Prostate gland (tissue), 2 donors: ENCODE measurements at regions not wholly inside any gene's neighbourhood (a gene's known extent, or its start where the extent isn't known, plus 50 kb on each side); places are given as distances from the start of the nearest gene placed in this dataset.

Experiments used
- POLR2A ChIP-seq: fragments of 450-650 bp; IDR thresholded peaks from one replicate; pipeline ENCODE4 v1.6.1; 2016; ENCODE audit warnings: antibody characterized with exemption, mild to moderate bottlenecking
- POLR2AphosphoS5 ChIP-seq: sonication (generic); formaldehyde crosslinking; IDR thresholded peaks from one replicate; pipeline ENCODE4 v1.6.1; 2017; ENCODE audit warnings: antibody characterized with exemption
- TF ChIP-seq, protein P1 (sequence below), 4 experiments: fragments of 200-600 bp in 2 of 4; fragments of 450-650 bp in 2 of 4; sonication (generic) in 2 of 4; IDR thresholded peaks; 1 replicate in 3 of 4; 2 replicates in 1 of 4; pipeline ENCODE4 v1.5.1; 2016 to 2019; ENCODE audit warnings: antibody characterized with exemption in 4 of 4, mild to moderate bottlenecking in 2 of 4, moderate library complexity in 2 of 4

DNA sequence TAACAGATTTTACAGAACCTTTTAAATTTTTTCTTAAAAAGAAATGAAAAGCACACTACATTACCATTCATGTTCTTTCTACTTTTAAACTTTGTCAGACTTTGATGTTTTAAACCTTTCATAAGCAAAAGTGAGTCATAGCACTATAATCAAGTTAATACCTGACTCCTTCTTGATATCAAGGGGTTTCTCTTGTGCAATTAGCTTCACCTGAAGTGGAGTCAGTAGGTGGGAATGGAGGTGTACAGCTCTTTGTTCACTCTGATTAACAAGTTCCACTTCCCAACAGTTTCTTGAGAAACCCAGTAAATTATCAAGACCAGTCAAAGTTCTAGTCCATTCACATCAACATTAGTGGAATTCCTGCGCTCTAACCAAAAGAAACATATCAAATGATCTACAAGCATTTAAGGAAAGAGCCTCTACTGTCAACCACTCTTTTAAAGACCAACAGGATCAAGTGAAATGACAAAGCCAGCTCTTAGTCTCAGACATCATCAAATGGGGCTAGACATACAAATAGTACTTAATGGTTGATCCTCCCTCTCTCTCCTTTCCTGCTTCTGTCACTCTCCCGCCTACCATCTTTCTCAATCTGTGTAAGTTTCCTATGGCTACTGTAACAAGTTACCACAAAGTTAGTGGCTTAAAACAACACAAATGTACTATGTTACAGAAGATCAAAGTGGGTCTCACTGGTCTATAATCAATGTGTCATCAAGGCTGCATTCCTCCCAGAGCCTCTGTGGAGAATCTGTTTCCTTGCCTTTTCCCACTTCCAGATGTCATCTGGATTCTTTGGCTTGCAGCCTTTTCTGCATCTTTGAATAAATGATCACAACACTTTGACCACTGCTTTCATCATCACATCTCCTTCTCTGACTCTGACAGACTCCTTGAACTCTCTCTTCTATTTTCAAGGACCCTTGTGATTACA lies 68.0 kb downstream of the HINT1 start:
- TF ChIP-seq POLR2A (no peak), POLR2AphosphoS5 (no peak)
- TF ChIP-seq, protein P1, sequence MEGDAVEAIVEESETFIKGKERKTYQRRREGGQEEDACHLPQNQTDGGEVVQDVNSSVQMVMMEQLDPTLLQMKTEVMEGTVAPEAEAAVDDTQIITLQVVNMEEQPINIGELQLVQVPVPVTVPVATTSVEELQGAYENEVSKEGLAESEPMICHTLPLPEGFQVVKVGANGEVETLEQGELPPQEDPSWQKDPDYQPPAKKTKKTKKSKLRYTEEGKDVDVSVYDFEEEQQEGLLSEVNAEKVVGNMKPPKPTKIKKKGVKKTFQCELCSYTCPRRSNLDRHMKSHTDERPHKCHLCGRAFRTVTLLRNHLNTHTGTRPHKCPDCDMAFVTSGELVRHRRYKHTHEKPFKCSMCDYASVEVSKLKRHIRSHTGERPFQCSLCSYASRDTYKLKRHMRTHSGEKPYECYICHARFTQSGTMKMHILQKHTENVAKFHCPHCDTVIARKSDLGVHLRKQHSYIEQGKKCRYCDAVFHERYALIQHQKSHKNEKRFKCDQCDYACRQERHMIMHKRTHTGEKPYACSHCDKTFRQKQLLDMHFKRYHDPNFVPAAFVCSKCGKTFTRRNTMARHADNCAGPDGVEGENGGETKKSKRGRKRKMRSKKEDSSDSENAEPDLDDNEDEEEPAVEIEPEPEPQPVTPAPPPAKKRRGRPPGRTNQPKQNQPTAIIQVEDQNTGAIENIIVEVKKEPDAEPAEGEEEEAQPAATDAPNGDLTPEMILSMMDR (IDR thresholded peaks at IDR 0.05), result no peak
